GM12872 (cell line): ENCODE measurements at regions not wholly inside any gene's neighbourhood (a gene's known extent, or its start where the extent isn't known, plus 50 kb on each side); places are given as distances from the start of the nearest gene placed in this dataset.

Experiments
- TF ChIP-seq, protein P1 (sequence below): IDR thresholded peaks from 3 replicates; pipeline ENCODE4 v1.5.1; 2011; ENCODE audit warnings: low read depth, mild to moderate bottlenecking, low read length, moderate library complexity; ENCODE audit not compliant: insufficient read depth

DNA sequence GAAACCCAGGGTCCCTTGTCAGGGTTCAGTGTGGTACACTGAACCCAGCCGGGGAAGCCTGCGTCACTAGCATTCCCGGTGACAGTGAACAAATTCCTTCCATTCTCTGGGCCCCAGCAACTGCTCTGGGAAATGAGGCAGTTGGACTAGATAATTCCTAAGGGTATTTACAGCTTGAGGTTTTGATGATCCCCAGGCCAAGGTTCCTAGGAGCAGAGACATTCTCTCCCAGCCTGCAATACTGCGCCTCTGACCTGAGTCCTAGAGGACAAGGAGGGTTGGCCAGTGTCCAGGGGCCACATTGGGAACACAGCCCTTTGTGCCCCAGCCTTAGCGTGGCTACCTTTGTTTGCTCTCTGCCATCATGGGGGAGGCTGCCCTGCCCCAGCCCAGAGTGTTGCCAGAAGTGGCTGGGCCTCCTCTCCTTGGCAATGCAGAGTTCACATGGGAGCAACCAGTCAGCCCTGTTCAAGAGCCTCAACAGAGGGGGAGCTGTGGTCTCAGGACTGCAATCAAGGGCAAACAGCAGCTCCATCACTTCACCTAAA lies 178.2 kb downstream of the SEC61B start:
- TF ChIP-seq, protein P1, sequence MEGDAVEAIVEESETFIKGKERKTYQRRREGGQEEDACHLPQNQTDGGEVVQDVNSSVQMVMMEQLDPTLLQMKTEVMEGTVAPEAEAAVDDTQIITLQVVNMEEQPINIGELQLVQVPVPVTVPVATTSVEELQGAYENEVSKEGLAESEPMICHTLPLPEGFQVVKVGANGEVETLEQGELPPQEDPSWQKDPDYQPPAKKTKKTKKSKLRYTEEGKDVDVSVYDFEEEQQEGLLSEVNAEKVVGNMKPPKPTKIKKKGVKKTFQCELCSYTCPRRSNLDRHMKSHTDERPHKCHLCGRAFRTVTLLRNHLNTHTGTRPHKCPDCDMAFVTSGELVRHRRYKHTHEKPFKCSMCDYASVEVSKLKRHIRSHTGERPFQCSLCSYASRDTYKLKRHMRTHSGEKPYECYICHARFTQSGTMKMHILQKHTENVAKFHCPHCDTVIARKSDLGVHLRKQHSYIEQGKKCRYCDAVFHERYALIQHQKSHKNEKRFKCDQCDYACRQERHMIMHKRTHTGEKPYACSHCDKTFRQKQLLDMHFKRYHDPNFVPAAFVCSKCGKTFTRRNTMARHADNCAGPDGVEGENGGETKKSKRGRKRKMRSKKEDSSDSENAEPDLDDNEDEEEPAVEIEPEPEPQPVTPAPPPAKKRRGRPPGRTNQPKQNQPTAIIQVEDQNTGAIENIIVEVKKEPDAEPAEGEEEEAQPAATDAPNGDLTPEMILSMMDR = no peak

DNA sequence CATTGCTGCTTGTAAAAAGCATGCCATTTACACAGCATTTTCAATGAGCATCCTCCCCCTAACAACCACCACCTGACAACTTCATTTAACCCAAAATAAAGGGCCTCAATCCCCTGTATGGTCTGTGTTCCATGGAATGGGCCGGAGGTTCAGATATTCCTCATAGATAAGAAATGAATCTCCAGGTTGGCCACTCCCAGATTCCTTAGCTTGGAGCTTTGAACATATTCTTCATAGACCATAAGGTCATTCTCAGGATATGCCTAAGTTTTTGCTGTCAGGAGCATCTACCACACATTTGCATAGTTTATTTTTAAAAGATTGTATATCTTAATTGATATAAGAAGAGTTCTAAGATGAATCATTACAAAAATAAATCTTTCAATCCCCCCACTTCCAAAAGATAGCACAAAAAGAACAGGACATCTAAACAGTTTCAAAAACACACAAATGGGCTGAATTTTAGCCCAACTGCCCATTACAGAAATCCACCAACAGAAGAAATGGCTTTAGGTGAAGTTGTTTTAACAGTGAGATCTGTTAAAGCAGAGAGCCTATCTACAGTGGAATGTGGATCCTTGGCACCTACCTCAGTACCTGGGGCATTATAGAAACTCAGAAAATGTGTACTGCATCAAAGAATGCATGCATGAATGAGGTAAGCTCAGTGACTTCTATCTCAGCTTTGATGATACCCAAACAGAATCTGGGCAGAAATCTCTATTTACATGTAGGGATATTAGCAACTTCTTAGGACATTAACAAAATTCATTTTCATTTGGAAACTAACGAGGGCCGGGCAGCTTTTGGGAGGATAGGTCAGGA lies 179.8 kb downstream of the SEC61B start:
- TF ChIP-seq, protein P1 = no peak

DNA sequence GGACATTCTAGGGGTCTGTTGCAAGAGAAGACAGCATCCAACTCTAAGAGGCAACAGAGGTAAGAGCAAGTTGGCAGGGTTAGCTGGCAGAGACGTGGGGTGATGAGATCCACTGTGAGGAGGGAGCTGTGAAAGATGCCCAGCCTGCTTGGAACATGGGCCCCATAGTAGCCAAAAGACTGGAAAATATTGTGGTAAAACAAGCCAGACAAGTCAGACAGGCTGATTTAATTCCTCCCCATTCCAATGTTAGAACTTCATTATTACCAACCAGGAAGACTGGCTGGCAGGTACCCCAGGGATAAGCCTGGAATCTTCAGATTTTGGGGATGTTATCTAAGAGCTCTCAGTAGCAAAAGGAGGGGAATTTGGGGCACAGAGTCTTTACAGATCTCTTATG lies 181.3 kb downstream of the SEC61B start:
- TF ChIP-seq, protein P1 = no peak

DNA sequence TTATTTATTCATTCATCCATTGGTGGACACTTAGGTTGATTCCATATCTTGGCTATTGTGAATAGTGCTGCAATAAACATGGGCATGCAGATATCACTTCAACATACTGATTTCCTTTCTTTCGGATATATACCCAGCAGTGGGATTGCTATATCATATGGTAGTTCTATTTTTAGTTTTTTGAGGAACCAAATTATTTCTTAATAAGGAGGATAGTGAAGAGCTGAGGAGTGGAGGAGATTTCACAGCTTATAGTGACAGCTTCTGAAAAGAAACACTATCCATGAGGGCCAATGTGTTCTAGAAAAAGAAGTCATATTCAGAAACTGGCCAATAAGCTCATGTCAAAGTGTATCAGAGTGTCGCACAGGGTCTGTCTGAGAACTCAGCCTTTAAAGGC lies 183.3 kb downstream of the SEC61B start:
- TF ChIP-seq, protein P1 = no peak

DNA sequence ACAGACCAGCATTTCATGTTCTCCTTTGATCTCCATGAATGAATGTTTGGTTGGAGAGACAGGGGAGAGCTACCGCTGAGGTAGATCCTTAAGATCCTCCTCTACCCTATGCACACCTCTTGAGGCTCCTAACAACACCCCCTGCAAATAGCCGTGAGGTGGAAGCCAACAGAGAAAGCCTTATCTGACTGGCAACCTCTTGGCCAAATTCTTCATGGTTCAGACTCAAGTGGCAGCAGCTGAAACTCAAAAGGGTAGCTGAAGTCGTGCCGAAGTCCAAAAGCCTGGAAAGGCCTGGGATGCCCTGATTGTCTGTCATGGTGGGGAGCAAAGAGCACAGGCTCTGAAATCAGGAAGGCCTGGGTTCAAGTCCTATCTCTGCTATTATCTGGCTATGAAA lies 184.9 kb downstream of the SEC61B start:
- TF ChIP-seq, protein P1 = no peak

DNA sequence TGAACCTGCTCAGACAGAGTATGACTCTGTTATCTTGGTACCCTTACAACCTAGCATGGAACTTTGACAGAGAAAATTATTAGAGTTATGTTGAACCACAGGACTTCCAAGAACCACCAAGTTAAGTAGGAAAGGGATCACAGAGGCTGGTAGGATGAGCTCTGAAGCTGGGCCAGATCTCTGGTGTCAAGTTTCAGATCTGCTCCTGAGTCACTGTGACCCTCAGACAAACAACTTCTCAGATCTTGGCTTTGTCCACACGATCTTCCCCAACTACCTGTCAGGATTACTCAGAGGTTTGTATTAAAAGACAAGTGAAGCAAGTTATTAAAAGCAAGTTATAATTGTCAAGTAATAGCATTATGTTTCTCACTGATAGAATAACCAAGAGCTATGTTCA lies 189.0 kb downstream of the SEC61B start:
- TF ChIP-seq, protein P1 = no peak

DNA sequence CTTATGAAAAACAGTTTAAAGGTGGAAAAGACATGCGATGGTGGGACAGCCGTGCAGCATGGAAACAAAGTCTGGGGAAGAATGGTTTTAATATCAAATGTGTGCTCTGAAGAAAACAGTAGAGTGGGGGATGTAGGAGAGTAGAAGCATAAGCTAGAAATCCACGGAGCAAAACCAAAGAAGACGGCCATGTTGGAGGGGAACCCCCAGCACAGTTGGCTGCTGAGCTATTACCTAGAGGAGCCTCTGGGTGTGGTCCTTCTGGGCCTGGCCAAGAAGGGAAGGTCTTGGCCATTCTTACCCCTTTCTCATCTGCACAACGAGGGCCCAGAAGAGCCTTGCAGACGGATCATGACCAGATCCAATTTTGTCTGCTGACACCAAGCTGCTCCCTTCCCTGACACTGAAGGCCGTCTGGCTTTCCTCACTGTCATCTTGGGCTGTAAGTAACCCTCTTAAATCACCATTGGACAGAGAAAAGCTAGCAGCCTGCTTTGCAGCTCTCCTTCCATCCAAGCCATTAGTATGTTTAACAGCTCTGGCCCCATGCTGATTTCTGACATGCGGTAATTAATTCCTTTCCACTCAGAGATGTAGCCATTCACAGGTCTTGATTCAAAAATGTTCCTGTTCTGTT lies 189.5 kb downstream of the SEC61B start:
- TF ChIP-seq, protein P1 = no peak
